OCI-LY3 (cell line): ENCODE measurements at regions not wholly inside any gene's neighbourhood (a gene's known extent, or its start where the extent isn't known, plus 50 kb on each side); places are given as distances from the start of the nearest gene placed in this dataset.

Source experiments
- H2AFZ ChIP-seq: fragments of 200-600, 300-600 bp; shearing (Covaris generic); 2 replicates; pipeline ENCODE4 v1.6.0; 2014; ENCODE audit warnings: antibody characterized with exemption, low read depth, low read length
- H3K27ac ChIP-seq: fragments of 200-600, 300-600 bp; sonication (generic); 2 replicates; pipeline ENCODE4 v1.5.1; 2014; ENCODE audit warnings: mild to moderate bottlenecking, low read length, moderate library complexity, mixed read lengths
- H3K27me3 ChIP-seq: fragments of 200-600, 300-600 bp; sonication (generic); 2 replicates; pipeline ENCODE4 v1.6.1; 2014; ENCODE audit warnings: low read depth, low read length, mixed read lengths
- H3K36me3 ChIP-seq: fragments of 200-600, 300-600 bp; sonication (generic); replicated peaks from 2 replicates; pipeline ENCODE3; 2014; ENCODE audit warnings: low read depth, low read length, mixed read lengths
- H3K4me1 ChIP-seq: fragments of 300-600, 200-600 bp; sonication (generic); 2 replicates; pipeline ENCODE4 v1.6.1; 2014; ENCODE audit warnings: low read length, mixed read lengths
- H3K4me2 ChIP-seq: fragments of 200-600, 300-600 bp; sonication (generic); 2 replicates; pipeline ENCODE4 v1.6.1; 2014; ENCODE audit warnings: low read length, mixed read lengths
- H3K4me3 ChIP-seq: fragments of 300-600, 200-600 bp; sonication (generic); 2 replicates; pipeline ENCODE4 v1.5.1; 2014; ENCODE audit warnings: antibody characterized with exemption, mild to moderate bottlenecking, low read length, moderate library complexity
- H3K79me2 ChIP-seq: fragments of 300-600, 200-600 bp; shearing (Covaris generic); 2 replicates; pipeline ENCODE4 v1.6.1; 2014; ENCODE audit warnings: mild to moderate bottlenecking, low read length, mixed read lengths
- H3K9ac ChIP-seq: fragments of 300-600, 200-600 bp; shearing (Covaris generic); 2 replicates; pipeline ENCODE4 v1.6.0; 2014; ENCODE audit warnings: mild to moderate bottlenecking, low read length, moderate library complexity
- H3K9me3 ChIP-seq: fragments of 200-600, 300-600 bp; shearing (Covaris generic); 2 replicates; pipeline ENCODE4 v1.6.1; 2014; ENCODE audit warnings: low read length, mixed read lengths; ENCODE audit not compliant: insufficient read depth
- H4K20me1 ChIP-seq: fragments of 200-600, 300-600 bp; sonication (generic); 2 replicates; pipeline ENCODE4 v1.6.1; 2016; ENCODE audit warnings: low read length, mixed read lengths; ENCODE audit not compliant: insufficient read depth
- CTCF ChIP-seq: fragments of 200-600, 300-600 bp; sonication (generic); IDR thresholded peaks from 2 replicates; pipeline ENCODE4 v1.5.1; 2014; ENCODE audit warnings: antibody characterized with exemption, low read length, low read depth
- EZH2phosphoT487 ChIP-seq: fragments of 200-600 bp; shearing (Covaris generic); IDR thresholded peaks from 2 replicates; pipeline ENCODE4 v1.6.1; 2018; ENCODE audit warnings: antibody characterized with exemption, mixed run types, low read depth

- no peak for TF ChIP-seq CTCF
- TF ChIP-seq EZH2phosphoT487 = no peak
- no peaks in the 10 kb centered on the region for H4K20me1 ChIP-seq
- no peaks in the 10 kb centered on the region for H3K4me1 ChIP-seq
- no peaks in the 10 kb centered on the region for H3K9me3 ChIP-seq
- H3K9ac ChIP-seq = no peak overlapping the region
- H3K4me2 ChIP-seq = no peak overlapping the region
- no peaks in the 10 kb centered on the region for H3K36me3 ChIP-seq
- no peak overlapping the region for H2AFZ ChIP-seq
- H3K4me3 ChIP-seq = no peak overlapping the region
- no peak overlapping the region for H3K27ac ChIP-seq
- no peaks in the 10 kb centered on the region for H3K27me3 ChIP-seq
- no peaks in the 10 kb centered on the region for H3K79me2 ChIP-seq
Observed at GRCh38 chr7:11950942-11951341, 118.9 kb upstream of the THSD7A start.

DNA sequence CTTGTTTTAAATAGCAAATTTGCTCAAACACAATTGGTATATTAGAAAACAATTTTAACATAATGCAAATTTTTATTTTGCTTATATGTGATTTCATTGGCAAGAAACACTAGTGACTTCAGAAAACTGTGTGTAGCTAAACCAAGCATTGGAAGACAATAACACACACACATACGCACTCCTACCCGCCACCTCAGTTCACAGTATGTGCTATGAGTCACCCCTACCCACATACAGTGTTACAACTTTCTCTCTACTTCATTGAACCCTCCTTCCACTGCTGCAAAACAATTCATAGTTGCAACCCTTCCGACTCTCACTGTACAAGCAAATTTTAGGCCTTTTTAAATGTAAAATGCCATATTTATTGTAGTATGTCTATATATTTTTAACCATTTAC lies 119.9 kb upstream of the THSD7A start:
- Histone ChIP-seq H3K9me3 (no peaks in the 10 kb centered on the region), H3K4me1 (no peaks in the 10 kb centered on the region), H3K4me3 (no peak overlapping the region), H3K9ac (no peak overlapping the region), H3K79me2 (no peaks in the 10 kb centered on the region), H3K36me3 (no peaks in the 10 kb centered on the region), H3K4me2 (no peak overlapping the region), H2AFZ (no peak overlapping the region), H3K27ac (no peak overlapping the region), H4K20me1 (no peaks in the 10 kb centered on the region), H3K27me3 (no peaks in the 10 kb centered on the region)
- no peak for TF ChIP-seq EZH2phosphoT487
- TF ChIP-seq CTCF = no peak

GRCh38 chr7:11952972-11953371 lies 121.0 kb upstream of the THSD7A start:
- H3K79me2 ChIP-seq = no peaks in the 10 kb centered on the region
- H3K9ac ChIP-seq = no peak overlapping the region
- no peaks in the 10 kb centered on the region for H4K20me1 ChIP-seq
- TF ChIP-seq EZH2phosphoT487 (no peak), CTCF (no peak)
- no peak overlapping the region for H2AFZ ChIP-seq
- no peaks in the 10 kb centered on the region for H3K36me3 ChIP-seq
- no peak overlapping the region for H3K4me3 ChIP-seq
- H3K4me1 ChIP-seq = no peaks in the 10 kb centered on the region
- no peak overlapping the region for H3K27ac ChIP-seq
- no peak overlapping the region for H3K4me2 ChIP-seq
- no peaks in the 10 kb centered on the region for H3K9me3 ChIP-seq
- H3K27me3 ChIP-seq = no peaks in the 10 kb centered on the region

- H3K27me3 ChIP-seq = no peaks in the 10 kb centered on the region
- no peak overlapping the region for H3K9ac ChIP-seq
- H3K27ac ChIP-seq = no peak overlapping the region
- H3K36me3 ChIP-seq = no peaks in the 10 kb centered on the region
- H3K4me3 ChIP-seq = no peak overlapping the region
- H3K4me1 ChIP-seq = no peaks in the 10 kb centered on the region
- H2AFZ ChIP-seq = no peak overlapping the region
- no peaks in the 10 kb centered on the region for H3K79me2 ChIP-seq
- no peak for TF ChIP-seq EZH2phosphoT487
- no peak for TF ChIP-seq CTCF
- H3K4me2 ChIP-seq = no peak overlapping the region
- no peaks in the 10 kb centered on the region for H4K20me1 ChIP-seq
- H3K9me3 ChIP-seq = no peaks in the 10 kb centered on the region
Observed at GRCh38 chr7:11956991-11957390, 125.0 kb upstream of the THSD7A start.
